ENCODE measurements at regions not wholly inside any gene's neighbourhood (a gene's known extent, or its start where the extent isn't known, plus 50 kb on each side); places are given as distances from the start of the nearest gene placed in this dataset.
"Not testable (repeated sequence)": the region's sequence is repeated elsewhere in the genome, so short reads cannot be mapped to it uniquely, and the experiment has no call there.

- TF ChIP-seq CTCF (IDR thresholded peaks at IDR 0.05 in 8 of 11, conservative IDR thresholded peaks at IDR 0.05 in 3 of 11): no peak
- TF ChIP-seq POLR2A (IDR thresholded peaks at IDR 0.05): no peak
- no peak for TF ChIP-seq POLR2AphosphoS5 (IDR thresholded peaks at IDR 0.05)
- H3K27ac ChIP-seq: no peak overlapping the region
- no peak overlapping the region for H3K4me3 ChIP-seq
- DNase-seq: no peak
- H3K27me3 ChIP-seq (replicated peaks in 1 of 7): no peaks in the 10 kb centered on the region
- H3K36me3 ChIP-seq: no peaks in the 10 kb centered on the region
- no peaks in the 10 kb centered on the region for H3K9me3 ChIP-seq
- intact Hi-C loops (cut with DNase I; ENCODE audit: low total_unique reads): no loop called here
- no peaks in the 10 kb centered on the region for H3K4me1 ChIP-seq
Measured at GRCh38 chr4:104017213-104017612, 297.4 kb upstream of the TACR3 start.

GRCh38 chr4:104015680-104016079 lies 295.9 kb upstream of the TACR3 start:
- Histone ChIP-seq H3K4me3 (no peak overlapping the region), H3K9me3 (no peaks in the 10 kb centered on the region), H3K4me1 (no peaks in the 10 kb centered on the region), H3K27ac (no peak overlapping the region), H3K36me3 (no peaks in the 10 kb centered on the region), H3K27me3 (replicated peaks in 1 of 7) (no peaks in the 10 kb centered on the region)
- DNase-seq: no peak
- 26 to 40% (median 27%) methylated on average over 2 of the region's 2 CpGs for WGBS, 5 donors
- no peak for TF ChIP-seq CTCF (IDR thresholded peaks at IDR 0.05 in 8 of 11, conservative IDR thresholded peaks at IDR 0.05 in 3 of 11)
- no peak for TF ChIP-seq POLR2AphosphoS5 (IDR thresholded peaks at IDR 0.05)
- no peak for TF ChIP-seq POLR2A (IDR thresholded peaks at IDR 0.05)
- intact Hi-C loops (cut with DNase I; ENCODE audit: low total_unique reads): no loop called here

- WGBS, 5 donors: 54 to 70% (median 63%) methylated on average over 2 of the region's 2 CpGs
Measured at GRCh38 chr4:104010722-104011121, 290.9 kb upstream of the TACR3 start.

GRCh38 chr4:104002318-104002717 lies 282.5 kb upstream of the TACR3 start:
- DNase-seq; H3K36me3 ChIP-seq; H3K4me1 ChIP-seq; H3K4me3 ChIP-seq; H3K27ac ChIP-seq; intact Hi-C loops (cut with DNase I; ENCODE audit: low total_unique reads); H3K27me3 ChIP-seq (replicated peaks in 1 of 7): not testable (repeated sequence)
- 74 to 86% (median 79%) methylated on average over 6 of the region's 6 CpGs for WGBS, 5 donors
- peaks cover 3 to 46% (median 38%) of the 10 kb centered on the region in 8 donors for H3K9me3 ChIP-seq

More at GRCh38 chr4:104010722-104011121, 290.9 kb upstream of the TACR3 start:
- Histone ChIP-seq H3K27ac (no peak overlapping the region), H3K4me1 (no peaks in the 10 kb centered on the region), H3K9me3 (peaks cover 0 to 11% (median 0%) of the 10 kb centered on the region in 8 donors), H3K36me3 (no peaks in the 10 kb centered on the region), H3K4me3 (no peak overlapping the region), H3K27me3 (replicated peaks in 1 of 7) (no peaks in the 10 kb centered on the region)
- DNase-seq: no peak
- intact Hi-C loops (cut with DNase I; ENCODE audit: low total_unique reads): no loop called here
- TF ChIP-seq POLR2AphosphoS5 (IDR thresholded peaks at IDR 0.05): no peak
- TF ChIP-seq POLR2A (IDR thresholded peaks at IDR 0.05): no peak
- TF ChIP-seq CTCF (IDR thresholded peaks at IDR 0.05 in 8 of 11, conservative IDR thresholded peaks at IDR 0.05 in 3 of 11): no peak

DNA sequence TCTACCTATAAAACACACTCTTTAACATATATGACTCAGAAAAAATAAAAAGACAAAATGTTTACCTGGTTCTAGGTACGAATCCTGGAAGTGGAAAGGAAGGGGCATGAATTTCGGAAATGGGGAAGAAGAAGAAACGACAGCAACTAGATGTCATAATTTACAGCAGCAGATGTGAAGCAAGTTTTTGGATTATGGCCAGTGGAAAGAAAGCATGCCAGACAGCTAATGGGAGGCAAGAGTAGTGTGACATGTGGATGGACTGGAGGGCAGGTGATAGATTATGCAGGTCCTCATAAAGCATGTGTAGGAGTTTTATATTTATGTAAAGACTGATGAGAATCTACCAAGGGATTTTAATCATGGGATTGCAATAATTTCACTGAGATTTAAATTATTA lies 279.0 kb upstream of the TACR3 start:
- Histone ChIP-seq H3K4me1 (no peaks in the 10 kb centered on the region), H3K36me3 (no peaks in the 10 kb centered on the region), H3K4me3 (no peak overlapping the region), H3K9me3 (peaks cover 3 to 40% (median 27%) of the 10 kb centered on the region in 8 donors), H3K27me3 (replicated peaks in 1 of 7) (no peaks in the 10 kb centered on the region), H3K27ac (no peak overlapping the region)
- WGBS, 5 donors: 60 to 71% (median 66%) methylated on average over 3 of the region's 3 CpGs
- intact Hi-C loops (cut with DNase I; ENCODE audit: low total_unique reads): no loop called here
- no peak for DNase-seq
- no peak for TF ChIP-seq POLR2A (IDR thresholded peaks at IDR 0.05)
- TF ChIP-seq POLR2AphosphoS5 (IDR thresholded peaks at IDR 0.05): no peak
- no peak for TF ChIP-seq CTCF (IDR thresholded peaks at IDR 0.05 in 8 of 11, conservative IDR thresholded peaks at IDR 0.05 in 3 of 11)
